ENCODE measurements at regions not wholly inside any gene's neighbourhood (a gene's known extent, or its start where the extent isn't known, plus 50 kb on each side); places are given as distances from the start of the nearest gene placed in this dataset.

DNA sequence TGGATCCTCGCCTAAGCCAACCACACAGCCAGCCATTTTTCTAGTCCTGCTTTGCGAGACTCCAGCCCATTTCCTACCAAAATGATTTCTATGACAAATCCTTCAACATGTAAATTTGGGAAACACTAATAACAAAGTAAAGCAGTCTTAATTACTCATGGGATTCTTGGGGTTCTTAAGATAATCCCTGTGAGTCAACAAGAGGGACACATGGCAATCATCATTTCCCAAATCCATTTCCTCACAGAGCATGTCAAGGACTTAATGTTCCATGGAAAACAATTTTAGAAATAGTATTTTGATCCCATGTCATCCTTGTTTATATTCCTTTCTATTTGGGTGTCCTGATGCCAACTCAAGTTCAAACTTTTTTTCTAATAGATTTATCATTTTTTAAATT lies 322.7 kb upstream of the NOX3 start:
- TF ChIP-seq, protein P1, sequence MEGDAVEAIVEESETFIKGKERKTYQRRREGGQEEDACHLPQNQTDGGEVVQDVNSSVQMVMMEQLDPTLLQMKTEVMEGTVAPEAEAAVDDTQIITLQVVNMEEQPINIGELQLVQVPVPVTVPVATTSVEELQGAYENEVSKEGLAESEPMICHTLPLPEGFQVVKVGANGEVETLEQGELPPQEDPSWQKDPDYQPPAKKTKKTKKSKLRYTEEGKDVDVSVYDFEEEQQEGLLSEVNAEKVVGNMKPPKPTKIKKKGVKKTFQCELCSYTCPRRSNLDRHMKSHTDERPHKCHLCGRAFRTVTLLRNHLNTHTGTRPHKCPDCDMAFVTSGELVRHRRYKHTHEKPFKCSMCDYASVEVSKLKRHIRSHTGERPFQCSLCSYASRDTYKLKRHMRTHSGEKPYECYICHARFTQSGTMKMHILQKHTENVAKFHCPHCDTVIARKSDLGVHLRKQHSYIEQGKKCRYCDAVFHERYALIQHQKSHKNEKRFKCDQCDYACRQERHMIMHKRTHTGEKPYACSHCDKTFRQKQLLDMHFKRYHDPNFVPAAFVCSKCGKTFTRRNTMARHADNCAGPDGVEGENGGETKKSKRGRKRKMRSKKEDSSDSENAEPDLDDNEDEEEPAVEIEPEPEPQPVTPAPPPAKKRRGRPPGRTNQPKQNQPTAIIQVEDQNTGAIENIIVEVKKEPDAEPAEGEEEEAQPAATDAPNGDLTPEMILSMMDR (optimal IDR thresholded peaks at IDR 0.05 in 1 of 3, IDR thresholded peaks at IDR 0.05 in 1 of 3, conservative IDR thresholded peaks at IDR 0.05 in 1 of 3; ENCODE audit: extremely low read depth in 1 of 3, insufficient read depth in 2 of 3, low read length in 3 of 3) = no peak
- TF ChIP-seq EZH2 (IDR thresholded peaks at IDR 0.05; ENCODE audit: low read length) = no peak

Measured in keratinocyte (primary cell).